IMR-90 (cell line): ENCODE measurements at regions not wholly inside any gene's neighbourhood (a gene's known extent, or its start where the extent isn't known, plus 50 kb on each side); places are given as distances from the start of the nearest gene placed in this dataset.

Experiments
- BHLHE40 ChIP-seq: fragments of 150-350 bp; IDR thresholded peaks from 2 replicates; pipeline ENCODE4 v1.6.1; 2016; ENCODE audit warnings: mild to moderate bottlenecking, low read depth, low read length
- CEBPB ChIP-seq: IDR thresholded peaks from 2 replicates; pipeline ENCODE4 v1.6.1; 2012; ENCODE audit warnings: low read depth, low read length, improper control_type of control experiment
- CHD1 ChIP-seq: IDR thresholded peaks from 2 replicates; pipeline ENCODE4 v1.6.1; 2012; ENCODE audit warnings: low read depth, low read length, improper control_type of control experiment
- ELK1 ChIP-seq: fragments of 150-350 bp; IDR thresholded peaks from 2 replicates; pipeline ENCODE4 v1.6.1; 2016; ENCODE audit warnings: low read depth, mild to moderate bottlenecking, low read length, moderate library complexity, borderline replicate concordance
- MAFK ChIP-seq: IDR thresholded peaks from 2 replicates; pipeline ENCODE4 v1.6.1; 2012; ENCODE audit warnings: low read depth, low read length, improper control_type of control experiment
- MAZ ChIP-seq: IDR thresholded peaks from 2 replicates; pipeline ENCODE4 v1.6.1; 2012; ENCODE audit warnings: low read depth, mild to moderate bottlenecking, low read length, improper control_type of control experiment, moderate library complexity, borderline replicate concordance
- MXI1 ChIP-seq: IDR thresholded peaks from 2 replicates; pipeline ENCODE4 v1.6.1; 2012; ENCODE audit warnings: low read depth, mild to moderate bottlenecking, low read length, moderate library complexity, borderline replicate concordance
- NFE2L2 ChIP-seq: fragments of 150-350 bp; IDR thresholded peaks from 2 replicates; pipeline ENCODE4 v1.6.1; 2016; ENCODE audit warnings: low read depth, mild to moderate bottlenecking, low read length
- POLR2A ChIP-seq: IDR thresholded peaks from 2 replicates; pipeline ENCODE4 v1.6.1; 2012; ENCODE audit warnings: mild to moderate bottlenecking, low read depth, low read length
- RAD21 ChIP-seq: IDR thresholded peaks from 2 replicates; pipeline ENCODE4 v1.6.1; 2012; ENCODE audit warnings: low read length, improper control_type of control experiment
- RFX5 ChIP-seq: IDR thresholded peaks from 2 replicates; pipeline ENCODE4 v1.8.0; 2012; ENCODE audit warnings: low read depth, mild to moderate bottlenecking, low read length, moderate library complexity
- SMC3 ChIP-seq: fragments of 150-350 bp; IDR thresholded peaks from 2 replicates; pipeline ENCODE4 v1.6.1; 2016; ENCODE audit warnings: low read depth, mild to moderate bottlenecking, antibody characterized with exemption, low read length, moderate library complexity
- TF ChIP-seq, protein P1 (sequence below): fragments of 150-350 bp; IDR thresholded peaks from 2 replicates; pipeline ENCODE4 v1.6.1; 2017; ENCODE audit warnings: mild to moderate bottlenecking, antibody characterized with exemption, low read length, low read depth
- TF ChIP-seq, protein P2 (sequence below): conservative IDR thresholded peaks from 2 replicates; pipeline ENCODE4 v1.5.1; 2012; ENCODE audit warnings: mild to moderate bottlenecking, low read depth, low read length, improper control_type of control experiment

DNA sequence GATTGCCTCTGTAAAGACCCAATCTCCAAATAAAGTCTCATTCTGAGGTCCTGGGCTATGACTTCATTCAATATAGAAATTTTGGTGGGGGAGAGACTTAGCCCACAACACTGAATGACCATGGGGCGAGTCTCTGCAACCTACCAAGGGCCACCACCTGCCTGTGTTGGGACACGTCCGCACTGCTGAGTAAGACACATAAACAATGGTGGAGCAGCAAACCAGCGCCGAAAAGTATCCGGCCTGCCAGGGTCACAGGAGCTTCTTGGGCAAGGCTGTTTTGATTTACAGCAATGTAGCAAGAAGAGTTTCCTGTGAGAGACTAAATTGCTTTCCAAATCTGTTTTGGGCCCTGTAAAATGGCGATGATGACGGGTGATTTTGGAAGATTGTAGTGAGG lies 122.3 kb downstream of the SHANK2 start:
- TF ChIP-seq RFX5, result no peak
- TF ChIP-seq, protein P1, sequence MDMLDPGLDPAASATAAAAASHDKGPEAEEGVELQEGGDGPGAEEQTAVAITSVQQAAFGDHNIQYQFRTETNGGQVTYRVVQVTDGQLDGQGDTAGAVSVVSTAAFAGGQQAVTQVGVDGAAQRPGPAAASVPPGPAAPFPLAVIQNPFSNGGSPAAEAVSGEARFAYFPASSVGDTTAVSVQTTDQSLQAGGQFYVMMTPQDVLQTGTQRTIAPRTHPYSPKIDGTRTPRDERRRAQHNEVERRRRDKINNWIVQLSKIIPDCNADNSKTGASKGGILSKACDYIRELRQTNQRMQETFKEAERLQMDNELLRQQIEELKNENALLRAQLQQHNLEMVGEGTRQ, result no peak
- TF ChIP-seq, protein P2, sequence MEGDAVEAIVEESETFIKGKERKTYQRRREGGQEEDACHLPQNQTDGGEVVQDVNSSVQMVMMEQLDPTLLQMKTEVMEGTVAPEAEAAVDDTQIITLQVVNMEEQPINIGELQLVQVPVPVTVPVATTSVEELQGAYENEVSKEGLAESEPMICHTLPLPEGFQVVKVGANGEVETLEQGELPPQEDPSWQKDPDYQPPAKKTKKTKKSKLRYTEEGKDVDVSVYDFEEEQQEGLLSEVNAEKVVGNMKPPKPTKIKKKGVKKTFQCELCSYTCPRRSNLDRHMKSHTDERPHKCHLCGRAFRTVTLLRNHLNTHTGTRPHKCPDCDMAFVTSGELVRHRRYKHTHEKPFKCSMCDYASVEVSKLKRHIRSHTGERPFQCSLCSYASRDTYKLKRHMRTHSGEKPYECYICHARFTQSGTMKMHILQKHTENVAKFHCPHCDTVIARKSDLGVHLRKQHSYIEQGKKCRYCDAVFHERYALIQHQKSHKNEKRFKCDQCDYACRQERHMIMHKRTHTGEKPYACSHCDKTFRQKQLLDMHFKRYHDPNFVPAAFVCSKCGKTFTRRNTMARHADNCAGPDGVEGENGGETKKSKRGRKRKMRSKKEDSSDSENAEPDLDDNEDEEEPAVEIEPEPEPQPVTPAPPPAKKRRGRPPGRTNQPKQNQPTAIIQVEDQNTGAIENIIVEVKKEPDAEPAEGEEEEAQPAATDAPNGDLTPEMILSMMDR, result no peak
- TF ChIP-seq CEBPB, result no peak
- TF ChIP-seq BHLHE40, result no peak
- TF ChIP-seq SMC3, result no peak
- TF ChIP-seq MAZ, result no peak
- no peak for TF ChIP-seq CHD1
- TF ChIP-seq POLR2A, result no peak
- TF ChIP-seq MAFK, result no peak
- TF ChIP-seq ELK1, result no peak
- no peak for TF ChIP-seq MXI1
- TF ChIP-seq NFE2L2, result no peak
- no peak for TF ChIP-seq RAD21
